Keratinocyte (primary cell): ENCODE measurements at regions not wholly inside any gene's neighbourhood (a gene's known extent, or its start where the extent isn't known, plus 50 kb on each side); places are given as distances from the start of the nearest gene placed in this dataset.
A peak's percentile ranks its signal among the peaks of the same experiment; 100 is the strongest.

Experiments used
- DNase-seq: peaks from one replicate; pipeline ENCODE4 v3.0.0-alpha.2; 2011; ENCODE audit warnings: low read depth, missing footprints, low spot score
- FAIRE-seq: peaks from 2 replicates; lab custom pipeline; 2011; peaks lifted over from hg19 to GRCh38; lab: Jason Lieb, UNC
- H2AFZ ChIP-seq: 2 replicates; pipeline ENCODE4 v1.6.0; 2012; ENCODE audit warnings: low read length, control low read depth, inconsistent platforms; ENCODE audit not compliant: control insufficient read depth
- H3K27ac ChIP-seq: 2 replicates; pipeline ENCODE4 v1.5.1; 2011; ENCODE audit warnings: low read length; ENCODE audit not compliant: control insufficient read depth, insufficient read depth
- H3K27me3 ChIP-seq: 3 replicates; pipeline ENCODE4 v1.6.0; 2011; ENCODE audit warnings: low read length; ENCODE audit not compliant: control insufficient read depth, insufficient read depth; ENCODE audit errors: extremely low read depth
- H3K36me3 ChIP-seq, 2 experiments: 2 replicates in 1 of 2; 3 replicates in 1 of 2; pipeline ENCODE4 v1.5.1; 2011; ENCODE audit warnings: low read length in 2 of 2, mild to moderate bottlenecking in 1 of 2; ENCODE audit not compliant: control insufficient read depth in 2 of 2, insufficient read depth in 2 of 2; ENCODE audit errors: extremely low read depth in 1 of 2
- H3K4me1 ChIP-seq: 3 replicates; pipeline ENCODE4 v1.5.1; 2011; ENCODE audit warnings: low read length; ENCODE audit not compliant: control insufficient read depth, insufficient read depth; ENCODE audit errors: extremely low read depth
- H3K4me2 ChIP-seq: 3 replicates; pipeline ENCODE4 v1.6.0; 2011; ENCODE audit warnings: low read depth, low read length; ENCODE audit not compliant: control insufficient read depth, insufficient read depth; ENCODE audit errors: extremely low read depth
- H3K4me3 ChIP-seq, 3 experiments: fragments of 200-600 bp in 1 of 3; sonication (generic) in 1 of 3; 2 replicates in 2 of 3; 3 replicates in 1 of 3; pipeline ENCODE4 v1.5.1; 2011 to 2016; ENCODE audit warnings: low read length in 3 of 3, mild to moderate bottlenecking in 3 of 3, control low read depth in 2 of 3, inconsistent platforms in 1 of 3, low read depth in 1 of 3, mixed read lengths in 1 of 3, mixed run types in 1 of 3, moderate library complexity in 1 of 3; ENCODE audit not compliant: control insufficient read depth in 2 of 3, insufficient read depth in 2 of 3; ENCODE audit errors: extremely low read depth in 1 of 3
- H3K79me2 ChIP-seq: 2 replicates; pipeline ENCODE4 v1.6.0; 2012; ENCODE audit warnings: low read length; ENCODE audit not compliant: control insufficient read depth, insufficient read depth
- H3K9ac ChIP-seq: 3 replicates; pipeline ENCODE4 v1.6.0; 2011; ENCODE audit warnings: low read length; ENCODE audit not compliant: control insufficient read depth, insufficient read depth; ENCODE audit errors: extremely low read depth
- H3K9me1 ChIP-seq: 3 replicates; pipeline ENCODE4 v1.6.0; 2011; ENCODE audit warnings: low read length; ENCODE audit not compliant: control insufficient read depth, insufficient read depth; ENCODE audit errors: extremely low read depth
- H3K9me3 ChIP-seq: 2 replicates; pipeline ENCODE4 v1.5.1; 2012; ENCODE audit warnings: low read depth, low read length; ENCODE audit not compliant: control insufficient read depth
- H4K20me1 ChIP-seq: 3 replicates; pipeline ENCODE4 v1.6.0; 2011; ENCODE audit warnings: low read length; ENCODE audit not compliant: control insufficient read depth, insufficient read depth; ENCODE audit errors: extremely low read depth
- EZH2 ChIP-seq: IDR thresholded peaks from one replicate; pipeline ENCODE4 v1.6.1; 2012; ENCODE audit warnings: inconsistent platforms, mild to moderate bottlenecking, low read length, moderate library complexity
- dilution Hi-C: fragments of 300-500 bp; cut with MboI; formaldehyde crosslinking; loops from one replicate; pipeline ENCODE4 v1.7.0; 2020; ENCODE audit warnings: low sequenced_read_pairs; ENCODE audit not compliant: extremely low pct_ligation_motif_present
- TF ChIP-seq, protein P1 (sequence below), 3 experiments: IDR thresholded peaks in 1 of 3; conservative IDR thresholded peaks in 1 of 3; optimal IDR thresholded peaks in 1 of 3; 2 replicates in 2 of 3; 3 replicates in 1 of 3; pipeline versions ENCODE3 to v1.5.1; 2011; ENCODE audit warnings: low read length in 3 of 3, mild to moderate bottlenecking in 3 of 3, moderate library complexity in 2 of 3, control low read depth in 1 of 3, inconsistent platforms in 1 of 3; ENCODE audit not compliant: insufficient read depth in 2 of 3; ENCODE audit errors: extremely low read depth in 1 of 3

DNA sequence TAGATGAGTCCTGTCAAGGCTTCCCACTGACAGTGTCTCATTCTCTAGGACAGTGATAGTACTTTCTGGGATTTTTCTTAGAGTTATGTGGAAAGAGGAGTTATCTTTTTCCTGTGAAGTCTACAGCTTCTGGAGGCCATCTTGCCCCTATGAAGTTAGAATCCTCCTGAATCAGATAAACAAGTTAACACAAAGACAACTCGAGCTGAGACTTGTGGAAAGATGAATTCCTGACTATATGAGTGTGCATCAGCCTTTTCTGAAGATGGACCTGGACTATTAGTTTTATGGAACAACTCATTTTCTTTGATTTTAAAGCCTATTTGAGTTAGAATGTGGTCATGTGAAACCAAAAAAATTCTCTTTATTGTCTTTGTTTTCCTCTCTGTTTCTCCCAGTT lies 290.9 kb downstream of the LRRIQ3 start:
- Histone ChIP-seq H3K4me3 (no peak overlapping the region), H3K9me1 (no peaks in the 10 kb centered on the region), H3K4me1 (no peaks in the 10 kb centered on the region), H3K9ac (no peak overlapping the region), H3K4me2 (no peak overlapping the region), H3K36me3 (no peaks in the 10 kb centered on the region), H4K20me1 (no peaks in the 10 kb centered on the region), H3K27ac (no peak overlapping the region), H3K9me3 (no peaks in the 10 kb centered on the region), H3K27me3 (no peaks in the 10 kb centered on the region), H3K79me2 (no peaks in the 10 kb centered on the region), H2AFZ (peak overlapping the region; percentile 63)
- FAIRE-seq (no peak), DNase-seq (no peak)
- no peak for TF ChIP-seq EZH2
- TF ChIP-seq, protein P1, sequence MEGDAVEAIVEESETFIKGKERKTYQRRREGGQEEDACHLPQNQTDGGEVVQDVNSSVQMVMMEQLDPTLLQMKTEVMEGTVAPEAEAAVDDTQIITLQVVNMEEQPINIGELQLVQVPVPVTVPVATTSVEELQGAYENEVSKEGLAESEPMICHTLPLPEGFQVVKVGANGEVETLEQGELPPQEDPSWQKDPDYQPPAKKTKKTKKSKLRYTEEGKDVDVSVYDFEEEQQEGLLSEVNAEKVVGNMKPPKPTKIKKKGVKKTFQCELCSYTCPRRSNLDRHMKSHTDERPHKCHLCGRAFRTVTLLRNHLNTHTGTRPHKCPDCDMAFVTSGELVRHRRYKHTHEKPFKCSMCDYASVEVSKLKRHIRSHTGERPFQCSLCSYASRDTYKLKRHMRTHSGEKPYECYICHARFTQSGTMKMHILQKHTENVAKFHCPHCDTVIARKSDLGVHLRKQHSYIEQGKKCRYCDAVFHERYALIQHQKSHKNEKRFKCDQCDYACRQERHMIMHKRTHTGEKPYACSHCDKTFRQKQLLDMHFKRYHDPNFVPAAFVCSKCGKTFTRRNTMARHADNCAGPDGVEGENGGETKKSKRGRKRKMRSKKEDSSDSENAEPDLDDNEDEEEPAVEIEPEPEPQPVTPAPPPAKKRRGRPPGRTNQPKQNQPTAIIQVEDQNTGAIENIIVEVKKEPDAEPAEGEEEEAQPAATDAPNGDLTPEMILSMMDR (optimal IDR thresholded peaks at IDR 0.05 in 1 of 3, IDR thresholded peaks at IDR 0.05 in 1 of 3, conservative IDR thresholded peaks at IDR 0.05 in 1 of 3; ENCODE audit: extremely low read depth in 1 of 3, insufficient read depth in 2 of 3, low read length in 3 of 3), result no peak
- dilution Hi-C loops, result no loop called here

DNA sequence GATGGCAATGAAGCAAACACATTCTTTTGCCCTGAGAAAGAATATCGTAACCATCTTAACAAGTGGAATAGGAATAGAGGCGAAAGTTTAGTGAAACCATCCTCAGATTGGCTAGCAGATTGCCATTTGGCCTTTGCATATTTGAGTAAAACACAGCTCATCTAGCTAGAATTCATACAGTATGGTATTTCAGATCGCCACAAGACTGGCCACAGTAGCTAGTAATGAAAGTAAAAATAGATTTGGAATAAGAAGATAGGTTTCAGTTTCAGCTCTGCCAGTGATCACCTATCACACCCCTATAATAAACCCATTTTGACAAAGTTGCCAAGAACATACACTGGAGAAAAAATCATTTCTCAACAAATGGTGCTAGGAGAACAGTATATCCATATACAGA lies 294.9 kb downstream of the LRRIQ3 start:
- H3K4me3 ChIP-seq, result no peak overlapping the region
- DNase-seq (no peak), FAIRE-seq (no peak)
- H4K20me1 ChIP-seq, result no peaks in the 10 kb centered on the region
- no peaks in the 10 kb centered on the region for H3K4me1 ChIP-seq
- H3K79me2 ChIP-seq, result no peaks in the 10 kb centered on the region
- H3K27ac ChIP-seq, result no peak overlapping the region
- H3K9ac ChIP-seq, result no peak overlapping the region
- H3K9me1 ChIP-seq, result no peaks in the 10 kb centered on the region
- no peaks in the 10 kb centered on the region for H3K27me3 ChIP-seq
- no peak overlapping the region for H3K4me2 ChIP-seq
- dilution Hi-C loops, result no loop called here
- no peaks in the 10 kb centered on the region for H3K36me3 ChIP-seq
- no peak overlapping the region for H2AFZ ChIP-seq
- no peak for TF ChIP-seq EZH2
- TF ChIP-seq, protein P1 (optimal IDR thresholded peaks at IDR 0.05 in 1 of 3, IDR thresholded peaks at IDR 0.05 in 1 of 3, conservative IDR thresholded peaks at IDR 0.05 in 1 of 3; ENCODE audit: extremely low read depth in 1 of 3, insufficient read depth in 2 of 3, low read length in 3 of 3), result no peak
- no peaks in the 10 kb centered on the region for H3K9me3 ChIP-seq
